ENCODE measurements at regions not wholly inside any gene's neighbourhood (a gene's known extent, or its start where the extent isn't known, plus 50 kb on each side); places are given as distances from the start of the nearest gene placed in this dataset.

GRCh38 chr9:126081746-126082145, 244.9 kb upstream of the MVB12B start:
- in situ Hi-C loops (cut with HindIII; ENCODE audit: low sequenced_read_pairs), result no loop called here
- DNase-seq (ENCODE audit: low spot score), result peak; percentile 58

DNA sequence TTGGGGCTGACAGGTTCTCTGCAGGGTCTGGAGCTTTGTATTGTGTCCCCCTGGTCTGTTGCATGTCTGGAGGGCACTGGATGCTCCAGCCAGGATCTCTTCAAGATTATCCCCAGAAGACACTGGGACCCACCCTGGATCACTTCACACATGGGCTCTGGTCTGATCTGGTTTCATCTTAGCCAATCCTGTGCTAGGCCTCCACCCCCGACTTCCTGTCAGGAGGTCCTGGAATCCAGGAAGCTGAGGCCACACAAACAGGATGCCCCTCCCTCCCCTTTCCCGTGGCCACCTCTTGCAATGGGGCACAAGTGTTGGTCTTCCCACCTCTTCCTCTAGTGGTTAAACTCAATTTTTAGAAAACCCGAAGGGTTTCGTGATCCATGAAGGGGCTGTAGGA, 242.6 kb upstream of the MVB12B start:
- in situ Hi-C loops (cut with HindIII; ENCODE audit: low sequenced_read_pairs), result no loop called here
- no peak for DNase-seq (ENCODE audit: low spot score)

DNA sequence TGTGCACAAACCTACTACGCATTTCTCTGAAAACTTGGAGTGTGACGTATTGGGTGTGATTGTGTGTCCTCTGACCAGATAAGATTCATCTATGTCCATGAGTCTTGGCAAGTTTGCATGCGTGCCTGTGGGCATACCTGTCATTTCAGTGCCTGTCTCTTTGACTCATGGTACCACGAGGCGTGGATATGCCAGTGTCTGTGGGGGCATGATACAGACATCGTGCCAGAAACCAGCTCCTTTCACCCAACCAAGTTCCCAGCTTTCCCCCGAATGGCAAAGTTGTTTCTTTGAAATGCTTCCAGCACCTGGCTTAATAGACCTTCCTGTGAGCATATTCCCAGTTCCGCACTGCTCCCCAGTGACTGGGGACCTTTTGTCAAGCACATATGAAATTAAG, 241.9 kb upstream of the MVB12B start:
- in situ Hi-C loops (cut with HindIII; ENCODE audit: low sequenced_read_pairs), result no loop called here
- no peak for DNase-seq (ENCODE audit: low spot score)

DNA sequence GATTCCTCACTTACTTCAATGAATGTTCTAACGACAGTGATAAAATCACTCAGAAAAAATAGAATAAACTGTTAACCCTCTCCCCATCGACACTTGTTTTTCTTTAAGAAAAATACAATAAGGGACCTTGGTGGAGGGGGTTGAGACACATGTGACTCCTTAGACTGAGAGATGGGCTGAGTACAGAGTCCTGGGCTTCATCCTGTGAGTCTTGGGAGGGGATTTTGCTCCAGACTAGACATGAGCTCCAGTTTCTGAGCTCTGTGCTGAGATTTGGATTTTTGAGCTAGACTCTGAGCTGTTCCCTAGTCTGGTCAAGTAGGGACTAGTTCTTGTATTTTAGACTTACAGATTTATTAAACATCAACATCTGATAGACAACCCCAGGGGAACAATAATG, 241.5 kb upstream of the MVB12B start:
- DNase-seq (ENCODE audit: low spot score), result no peak
- in situ Hi-C loops (cut with HindIII; ENCODE audit: low sequenced_read_pairs), result no loop called here

DNA sequence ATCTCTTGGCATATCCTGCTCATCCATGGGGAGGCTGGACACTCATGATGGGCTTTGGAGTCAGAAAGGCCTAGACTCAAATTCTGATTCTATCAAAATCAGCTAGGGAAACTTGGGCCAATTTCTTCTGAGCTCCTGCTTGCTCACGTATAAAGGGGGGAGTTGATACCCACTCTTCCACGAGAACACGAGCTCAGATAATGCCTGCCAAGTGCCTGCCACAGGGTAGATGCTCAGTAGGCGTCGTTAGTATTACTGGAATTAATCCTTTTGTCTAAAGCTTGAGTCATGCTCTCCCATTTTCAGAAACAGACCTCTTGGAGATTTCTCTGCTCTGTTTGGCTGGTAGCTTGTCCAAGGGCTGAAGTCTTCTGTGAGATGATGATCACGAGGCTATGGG, 238.3 kb upstream of the MVB12B start:
- DNase-seq (ENCODE audit: low spot score), result no peak
- in situ Hi-C loops (cut with HindIII; ENCODE audit: low sequenced_read_pairs), result no loop called here

DNA sequence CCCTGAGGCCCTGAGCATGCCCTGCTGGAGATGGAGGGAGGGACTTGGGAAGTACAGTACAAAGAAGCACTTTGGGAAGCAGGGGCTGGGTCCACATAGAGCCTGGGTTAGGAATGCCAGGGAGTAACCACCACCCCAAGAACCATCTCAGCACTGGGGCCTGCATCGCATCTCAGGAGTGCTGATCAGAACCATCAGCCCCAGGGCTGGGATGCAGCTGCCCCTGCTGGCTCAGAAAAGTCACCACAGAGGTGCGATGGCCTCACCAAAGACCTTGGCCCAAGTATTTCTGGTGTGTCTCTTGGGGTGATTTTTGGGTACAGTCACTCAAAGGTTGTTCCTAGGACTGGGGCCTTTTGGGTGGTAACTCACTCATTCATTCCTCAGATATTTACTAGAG, 236.8 kb upstream of the MVB12B start:
- DNase-seq (ENCODE audit: low spot score), result no peak
- in situ Hi-C loops (cut with HindIII; ENCODE audit: low sequenced_read_pairs), result no loop called here

DNA sequence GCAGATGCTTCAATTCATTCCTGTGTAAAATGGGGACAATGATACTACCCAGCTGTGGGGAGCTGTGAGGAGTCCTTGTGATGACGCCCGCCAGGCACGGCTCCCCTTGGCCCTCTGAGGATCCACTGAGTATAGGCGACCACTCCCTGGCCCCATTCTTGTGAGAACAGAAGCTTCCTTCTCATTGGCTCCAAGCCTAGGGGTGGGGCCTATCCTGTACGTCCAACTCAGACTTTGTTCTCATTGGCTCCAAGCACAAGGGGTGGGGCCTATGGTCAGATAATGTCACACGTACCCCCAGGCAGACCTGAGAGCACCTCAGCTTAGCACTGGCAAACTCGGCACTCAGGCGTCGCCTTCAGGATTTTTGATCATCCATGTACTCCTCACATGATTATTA, 232.9 kb upstream of the MVB12B start:
- DNase-seq (ENCODE audit: low spot score), result no peak

DNA sequence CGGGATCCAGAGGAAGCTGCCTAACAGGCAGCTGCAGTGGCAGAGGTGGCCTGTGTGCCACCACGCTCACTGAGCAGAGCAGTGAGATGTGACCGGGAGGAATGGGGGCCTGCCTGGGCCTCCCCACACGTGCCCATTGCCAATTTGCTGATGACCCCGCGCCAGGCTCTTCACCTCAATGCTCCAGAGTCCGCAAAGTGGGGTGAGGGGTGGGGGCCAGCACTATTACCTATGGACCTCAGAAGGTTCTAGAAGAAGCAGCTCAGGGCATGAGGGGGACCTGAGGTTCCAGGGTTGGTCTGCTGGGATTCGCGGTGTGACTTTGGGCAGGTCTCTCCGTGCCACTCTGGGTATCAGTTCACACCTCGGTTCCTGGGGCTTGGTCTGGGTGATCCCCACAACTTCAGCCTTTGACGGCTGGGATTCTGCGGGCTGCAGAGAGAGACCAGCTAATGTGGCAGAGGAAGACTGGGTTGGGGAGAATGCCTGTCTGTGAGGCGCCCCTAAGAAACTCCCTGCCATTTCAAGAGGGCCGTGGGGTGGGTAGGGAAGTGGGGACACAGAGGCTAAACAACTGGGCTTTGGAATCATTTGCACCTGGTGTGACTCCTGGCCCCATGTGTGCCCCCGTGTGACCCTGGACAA, 231.0 kb upstream of the MVB12B start:
- in situ Hi-C loops (cut with HindIII; ENCODE audit: low sequenced_read_pairs), result no loop called here
- DNase-seq (ENCODE audit: low spot score), result no peak

More for the DNA sequence above, 232.9 kb upstream of the MVB12B start:
- in situ Hi-C loops (cut with HindIII; ENCODE audit: low sequenced_read_pairs), result no loop called here

- in situ Hi-C loops (cut with HindIII; ENCODE audit: low sequenced_read_pairs), result no loop called here
- no peak for DNase-seq (ENCODE audit: low spot score)
These were observed 230.3 kb upstream of the MVB12B start for GRCh38 chr9:126096340-126096739.

DNA sequence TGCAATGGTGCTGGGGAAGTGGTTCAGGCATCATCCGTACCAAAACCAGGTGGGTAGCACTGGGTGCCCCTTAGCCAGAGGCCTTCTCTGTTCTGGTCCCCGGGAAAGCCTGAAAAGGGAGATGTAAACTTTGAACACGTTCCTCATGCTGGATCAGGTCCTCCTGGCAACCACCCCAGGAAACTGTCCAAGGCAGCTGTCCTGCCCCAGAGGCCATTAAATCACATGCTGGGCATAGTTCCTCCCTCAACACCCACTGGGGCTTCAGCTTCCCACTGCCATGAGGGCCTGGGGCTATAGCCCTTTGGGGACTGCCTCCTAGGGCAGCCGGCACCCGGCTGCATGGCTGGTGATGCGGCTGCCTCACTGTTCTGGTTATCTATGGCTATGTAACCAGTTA, 228.9 kb upstream of the MVB12B start:
- no peak for DNase-seq (ENCODE audit: low spot score)
- in situ Hi-C loops (cut with HindIII; ENCODE audit: low sequenced_read_pairs), result no loop called here

GRCh38 chr9:126106404-126106803, 220.2 kb upstream of the MVB12B start:
- in situ Hi-C loops (cut with HindIII; ENCODE audit: low sequenced_read_pairs), result no loop called here
- DNase-seq (ENCODE audit: low spot score), result no peak

DNA sequence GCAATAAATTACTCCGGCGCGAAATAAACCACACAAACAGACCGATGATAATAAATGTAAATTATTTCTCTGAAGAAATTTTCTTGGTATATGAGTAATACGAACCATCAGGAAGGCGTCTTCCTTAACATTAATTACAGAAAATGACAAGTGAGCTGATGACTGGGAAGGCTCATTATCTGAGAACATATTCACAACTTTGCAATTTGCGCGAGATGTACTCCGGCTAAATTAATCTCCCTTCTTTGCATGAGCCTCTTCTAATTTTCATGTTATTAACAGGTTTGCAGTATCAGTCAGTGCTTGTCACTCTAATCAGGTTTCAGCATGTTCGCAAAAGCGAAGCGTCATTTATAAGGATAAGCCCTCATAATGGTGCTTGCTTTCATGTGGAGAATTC, 218.9 kb upstream of the MVB12B start:
- in situ Hi-C loops (cut with HindIII; ENCODE audit: low sequenced_read_pairs), result no loop called here
- no peak for DNase-seq (ENCODE audit: low spot score)

GRCh38 chr9:126108240-126108639, 218.4 kb upstream of the MVB12B start:
- in situ Hi-C loops (cut with HindIII; ENCODE audit: low sequenced_read_pairs), result no loop called here
- DNase-seq (ENCODE audit: low spot score), result no peak

GRCh38 chr9:126109575-126109974, 217.1 kb upstream of the MVB12B start:
- in situ Hi-C loops (cut with HindIII; ENCODE audit: low sequenced_read_pairs), result no loop called here

DNA sequence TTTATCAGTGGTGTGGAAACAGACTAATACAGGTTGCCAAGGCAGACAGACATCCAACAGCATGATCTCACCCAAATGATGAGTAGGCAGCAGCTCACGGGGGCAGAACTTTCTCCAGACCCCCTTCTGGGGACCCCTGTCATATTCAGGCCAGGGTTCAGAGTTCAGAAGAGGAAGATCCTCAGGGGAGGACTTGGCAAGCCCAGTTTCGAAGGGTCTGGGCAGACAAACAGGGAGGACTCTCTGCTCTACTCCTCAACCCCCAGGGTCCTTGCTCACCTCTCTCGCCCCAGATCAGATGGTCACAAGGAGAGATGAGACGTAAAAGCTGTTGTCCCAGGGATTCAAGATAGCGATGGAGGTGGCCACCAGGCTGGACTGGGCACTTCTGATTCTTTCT, 215.1 kb upstream of the MVB12B start:
- in situ Hi-C loops (cut with HindIII; ENCODE audit: low sequenced_read_pairs), result no loop called here

More at GRCh38 chr9:126109575-126109974, 217.1 kb upstream of the MVB12B start:
- DNase-seq (ENCODE audit: low spot score), result no peak

GRCh38 chr9:126112135-126112720, 214.4 kb upstream of the MVB12B start:
- in situ Hi-C loops (cut with HindIII; ENCODE audit: low sequenced_read_pairs), result no loop called here

More for the DNA sequence above, 215.1 kb upstream of the MVB12B start:
- DNase-seq (ENCODE audit: low spot score), result no peak

GRCh38 chr9:126113176-126113575, 213.5 kb upstream of the MVB12B start:
- in situ Hi-C loops (cut with HindIII; ENCODE audit: low sequenced_read_pairs), result no loop called here
- no peak for DNase-seq (ENCODE audit: low spot score)

More at GRCh38 chr9:126112135-126112720, 214.4 kb upstream of the MVB12B start:
- no peak for DNase-seq (ENCODE audit: low spot score)

- DNase-seq (ENCODE audit: low spot score), result no peak
- in situ Hi-C loops (cut with HindIII; ENCODE audit: low sequenced_read_pairs), result no loop called here
These were observed 212.7 kb upstream of the MVB12B start for GRCh38 chr9:126113756-126114408.

GRCh38 chr9:126114409-126114760, 212.2 kb upstream of the MVB12B start:
- in situ Hi-C loops (cut with HindIII; ENCODE audit: low sequenced_read_pairs), result no loop called here
- DNase-seq (ENCODE audit: low spot score), result no peak

- DNase-seq (ENCODE audit: low spot score), result no peak
- in situ Hi-C loops (cut with HindIII; ENCODE audit: low sequenced_read_pairs), result no loop called here
These were observed 211.7 kb upstream of the MVB12B start for GRCh38 chr9:126114850-126115460.

Measured in G401 (cell line).